ENCODE measurements at regions not wholly inside any gene's neighbourhood (a gene's known extent, or its start where the extent isn't known, plus 50 kb on each side); places are given as distances from the start of the nearest gene placed in this dataset.

- TF ChIP-seq POLR2A (IDR thresholded peaks at IDR 0.05; ENCODE audit: low read depth, low read length) (no peak), TAF1 (IDR thresholded peaks at IDR 0.05; ENCODE audit: borderline replicate concordance, low read depth, low read length) (no peak), POLR2AphosphoS5 (IDR thresholded peaks at IDR 0.05; ENCODE audit: low read depth, low read length) (no peak)
- no peak for FAIRE-seq
- no peak for DNase-seq (ENCODE audit: insufficient read length)
Measured at GRCh38 chr11:95717314-95717713, 72.3 kb downstream of the FAM76B start.

GRCh38 chr11:95716266-95716665 is 73.3 kb downstream of the FAM76B start:
- FAIRE-seq, result peak; percentile 60
- DNase-seq (ENCODE audit: insufficient read length), result no peak
- TF ChIP-seq POLR2A (IDR thresholded peaks at IDR 0.05; ENCODE audit: low read depth, low read length), result no peak
- no peak for TF ChIP-seq TAF1 (IDR thresholded peaks at IDR 0.05; ENCODE audit: borderline replicate concordance, low read depth, low read length)
- TF ChIP-seq POLR2AphosphoS5 (IDR thresholded peaks at IDR 0.05; ENCODE audit: low read depth, low read length), result no peak

GRCh38 chr11:95715777-95716241 is 73.8 kb downstream of the FAM76B start:
- DNase-seq (ENCODE audit: insufficient read length), result no peak
- FAIRE-seq, result peak; percentile 98
- TF ChIP-seq POLR2AphosphoS5 (IDR thresholded peaks at IDR 0.05; ENCODE audit: low read depth, low read length) (no peak), TAF1 (IDR thresholded peaks at IDR 0.05; ENCODE audit: borderline replicate concordance, low read depth, low read length) (no peak), POLR2A (IDR thresholded peaks at IDR 0.05; ENCODE audit: low read depth, low read length) (no peak)

- FAIRE-seq, result peak; percentile 56
- no peak for TF ChIP-seq TAF1 (IDR thresholded peaks at IDR 0.05; ENCODE audit: borderline replicate concordance, low read depth, low read length)
- no peak for TF ChIP-seq POLR2A (IDR thresholded peaks at IDR 0.05; ENCODE audit: low read depth, low read length)
- DNase-seq (ENCODE audit: insufficient read length), result no peak
Measured at GRCh38 chr11:95714843-95715776, 74.5 kb downstream of the FAM76B start.

- FAIRE-seq, result no peak
- TF ChIP-seq POLR2A (IDR thresholded peaks at IDR 0.05; ENCODE audit: low read depth, low read length) (no peak), POLR2AphosphoS5 (IDR thresholded peaks at IDR 0.05; ENCODE audit: low read depth, low read length) (no peak), TAF1 (IDR thresholded peaks at IDR 0.05; ENCODE audit: borderline replicate concordance, low read depth, low read length) (no peak)
- no peak for DNase-seq (ENCODE audit: insufficient read length)
Measured at GRCh38 chr11:95713428-95713827, 76.2 kb downstream of the FAM76B start.

GRCh38 chr11:95711945-95712221 is 77.7 kb downstream of the FAM76B start:
- FAIRE-seq (no peak), DNase-seq (ENCODE audit: insufficient read length) (no peak)
- no peak for TF ChIP-seq TAF1 (IDR thresholded peaks at IDR 0.05; ENCODE audit: borderline replicate concordance, low read depth, low read length)

- FAIRE-seq (peak; percentile 95), DNase-seq (ENCODE audit: insufficient read length) (no peak)
- TF ChIP-seq POLR2AphosphoS5 (IDR thresholded peaks at IDR 0.05; ENCODE audit: low read depth, low read length), result no peak
- no peak for TF ChIP-seq POLR2A (IDR thresholded peaks at IDR 0.05; ENCODE audit: low read depth, low read length)
- no peak for TF ChIP-seq TAF1 (IDR thresholded peaks at IDR 0.05; ENCODE audit: borderline replicate concordance, low read depth, low read length)
Measured at GRCh38 chr11:95711162-95711944, 78.2 kb downstream of the FAM76B start.

GRCh38 chr11:95708681-95709080 is 80.9 kb downstream of the FAM76B start:
- DNase-seq (ENCODE audit: insufficient read length) (no peak), FAIRE-seq (no peak)
- TF ChIP-seq TAF1 (IDR thresholded peaks at IDR 0.05; ENCODE audit: borderline replicate concordance, low read depth, low read length) (no peak), POLR2AphosphoS5 (IDR thresholded peaks at IDR 0.05; ENCODE audit: low read depth, low read length) (no peak), POLR2A (IDR thresholded peaks at IDR 0.05; ENCODE audit: low read depth, low read length) (no peak)

GRCh38 chr11:95706974-95707387 is 82.6 kb downstream of the FAM76B start:
- FAIRE-seq (no peak), DNase-seq (ENCODE audit: insufficient read length) (no peak)
- TF ChIP-seq POLR2AphosphoS5 (IDR thresholded peaks at IDR 0.05; ENCODE audit: low read depth, low read length) (no peak), TAF1 (IDR thresholded peaks at IDR 0.05; ENCODE audit: borderline replicate concordance, low read depth, low read length) (no peak)

GRCh38 chr11:95705485-95706124 is 84.0 kb downstream of the FAM76B start:
- FAIRE-seq (peak; percentile 91), DNase-seq (ENCODE audit: insufficient read length) (peak; percentile 17)
- TF ChIP-seq POLR2AphosphoS5 (IDR thresholded peaks at IDR 0.05; ENCODE audit: low read depth, low read length) (no peak), POLR2A (IDR thresholded peaks at IDR 0.05; ENCODE audit: low read depth, low read length) (no peak), TAF1 (IDR thresholded peaks at IDR 0.05; ENCODE audit: borderline replicate concordance, low read depth, low read length) (no peak)

- TF ChIP-seq POLR2AphosphoS5 (IDR thresholded peaks at IDR 0.05; ENCODE audit: low read depth, low read length), result no peak
- TF ChIP-seq TAF1 (IDR thresholded peaks at IDR 0.05; ENCODE audit: borderline replicate concordance, low read depth, low read length), result no peak
- no peak for TF ChIP-seq POLR2A (IDR thresholded peaks at IDR 0.05; ENCODE audit: low read depth, low read length)
- FAIRE-seq (peak; percentile 62), DNase-seq (ENCODE audit: insufficient read length) (no peak)
Measured at GRCh38 chr11:95704865-95705264, 84.7 kb downstream of the FAM76B start.
